ENCODE measurements at regions not wholly inside any gene's neighbourhood (a gene's known extent, or its start where the extent isn't known, plus 50 kb on each side); places are given as distances from the start of the nearest gene placed in this dataset.

- DNase-seq = no peak
Measured at GRCh38 chr12:124167141-124167540, 127.8 kb upstream of the RFLNA start.

GRCh38 chr12:124168016-124168786, 126.7 kb upstream of the RFLNA start:
- DNase-seq = no peak

DNA sequence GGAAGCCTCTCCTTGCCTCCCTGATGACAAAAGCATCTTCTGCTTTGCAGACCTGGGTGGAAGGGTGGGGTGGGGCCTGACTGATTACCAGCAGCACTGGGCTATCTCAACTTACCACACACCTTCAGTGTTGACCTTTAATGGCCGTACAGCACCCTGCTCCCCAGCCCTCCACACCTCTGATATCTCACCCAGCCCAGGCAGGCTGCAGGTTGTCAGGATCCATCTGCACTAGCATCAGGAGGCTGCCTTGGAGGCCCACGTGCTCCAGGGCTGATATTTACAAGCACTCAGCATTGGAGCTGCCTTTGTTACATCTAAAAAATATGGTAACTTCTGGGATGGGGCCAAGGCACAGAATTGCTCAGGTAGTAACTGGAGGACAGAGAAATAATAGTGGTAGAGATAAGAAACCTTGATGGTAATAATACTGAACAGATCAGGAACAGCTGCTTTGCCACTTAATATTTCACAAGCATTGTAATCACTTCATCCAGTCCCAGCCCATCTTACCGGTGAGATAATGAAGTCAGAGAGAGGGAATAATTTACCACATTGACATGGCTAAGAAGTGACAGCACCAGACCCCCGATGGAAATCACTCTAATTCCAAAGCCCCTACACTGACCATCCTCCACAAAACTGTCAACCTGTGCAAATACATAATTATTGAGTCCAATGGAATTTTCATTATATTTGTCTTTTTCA, 125.2 kb upstream of the RFLNA start:
- no peak for DNase-seq

- DNase-seq = peak; percentile 68
Measured at GRCh38 chr12:124170760-124171159, 124.1 kb upstream of the RFLNA start.

DNA sequence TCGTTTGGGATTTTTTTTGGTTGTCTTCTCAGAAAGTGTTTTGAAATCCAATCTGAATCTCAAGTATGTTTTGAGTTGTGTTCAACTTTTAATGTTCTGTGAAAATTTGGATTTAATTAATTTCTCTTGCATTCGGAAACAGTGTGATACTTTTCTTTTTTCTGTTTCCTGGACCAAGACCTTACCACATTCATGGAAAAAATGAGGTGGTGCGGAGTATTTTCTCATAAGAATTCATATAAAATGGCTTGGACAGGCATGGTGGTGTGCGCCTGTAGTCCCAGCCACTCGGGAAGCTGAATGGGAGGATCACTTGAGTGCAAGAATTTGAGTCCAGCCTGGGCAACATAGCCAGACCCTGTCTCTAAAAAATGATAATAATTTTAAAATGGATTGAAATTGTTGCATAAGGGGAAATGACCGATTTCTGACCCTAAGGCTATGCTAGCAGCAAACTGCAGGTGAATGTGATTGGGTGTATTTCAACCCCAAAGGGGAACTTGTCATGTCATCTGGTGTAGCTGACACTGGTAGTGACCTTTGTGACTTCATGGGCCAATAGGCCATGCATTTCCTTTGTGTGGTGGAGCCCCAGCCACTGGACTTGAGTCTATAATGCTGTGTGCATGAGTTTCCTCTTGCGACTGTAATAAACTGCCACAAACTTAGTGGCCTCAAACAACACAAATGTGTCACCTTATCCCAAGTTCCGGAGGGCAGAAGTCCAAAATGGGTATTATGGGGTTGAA, 123.5 kb upstream of the RFLNA start:
- peak; percentile 37 for DNase-seq

DNA sequence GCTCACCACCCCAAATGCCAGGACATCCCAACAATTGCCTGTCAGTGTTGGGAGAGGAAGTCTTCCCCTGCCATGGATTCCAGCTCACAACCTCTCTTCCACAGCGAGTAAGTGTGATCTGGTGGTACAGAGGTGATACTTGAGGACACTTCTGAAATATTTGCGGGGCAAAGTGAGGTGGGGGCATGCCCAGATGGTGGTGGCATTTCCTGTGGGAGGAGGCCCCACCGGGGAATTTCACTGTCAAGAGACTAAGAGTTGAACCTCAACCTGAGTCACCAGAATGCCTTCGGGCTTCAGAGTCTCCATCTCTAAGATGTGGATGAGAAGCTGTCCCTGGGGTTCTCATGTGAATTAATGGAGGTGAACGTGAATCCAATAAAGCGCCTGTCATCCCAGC, 122.3 kb upstream of the RFLNA start:
- DNase-seq = peak; percentile 75

- no peak for DNase-seq
Measured at GRCh38 chr12:124173692-124174091, 121.2 kb upstream of the RFLNA start.

DNA sequence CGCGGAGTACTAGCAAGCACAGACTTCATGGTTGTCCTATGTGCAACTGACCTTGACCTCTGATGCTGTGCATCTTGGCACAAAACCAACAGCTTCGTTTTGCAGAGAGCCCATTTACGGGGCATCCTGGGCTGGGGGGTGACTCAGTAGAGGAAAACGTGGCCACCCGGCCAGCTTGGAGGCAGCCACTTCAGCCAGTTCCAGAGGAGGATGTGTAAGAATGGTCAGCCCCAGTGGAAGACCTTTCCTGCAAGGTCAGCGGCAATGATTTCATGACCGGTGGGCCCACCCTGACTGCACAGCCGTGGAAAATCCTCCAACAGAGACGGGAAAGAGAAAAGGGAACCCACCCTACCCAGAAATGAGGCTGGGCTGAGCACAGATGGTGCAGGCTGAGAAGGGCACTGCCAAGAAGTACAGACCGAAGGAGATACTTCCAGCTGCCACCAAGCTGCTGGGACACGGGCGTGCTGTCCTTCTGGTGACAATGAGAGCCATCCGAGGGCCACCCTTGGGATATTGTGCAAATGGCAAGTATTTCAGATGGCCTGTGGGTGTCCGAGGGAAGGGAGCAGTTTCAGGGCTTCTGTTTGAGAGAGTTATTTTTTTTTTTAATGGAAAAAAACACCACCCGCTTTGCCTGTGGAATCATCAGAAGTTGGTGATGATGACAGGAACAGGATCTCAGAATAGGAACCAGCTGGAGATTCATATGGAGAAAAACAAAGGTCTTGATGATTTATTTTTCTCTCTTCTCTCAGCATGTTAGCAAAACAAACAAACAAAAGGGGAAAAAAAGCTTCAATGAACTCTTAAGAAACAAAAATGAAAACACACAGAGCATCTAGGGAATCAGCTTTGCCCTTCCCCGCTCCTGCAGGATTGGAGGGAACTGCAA, 120.2 kb upstream of the RFLNA start:
- DNase-seq = peak; percentile 57

DNA sequence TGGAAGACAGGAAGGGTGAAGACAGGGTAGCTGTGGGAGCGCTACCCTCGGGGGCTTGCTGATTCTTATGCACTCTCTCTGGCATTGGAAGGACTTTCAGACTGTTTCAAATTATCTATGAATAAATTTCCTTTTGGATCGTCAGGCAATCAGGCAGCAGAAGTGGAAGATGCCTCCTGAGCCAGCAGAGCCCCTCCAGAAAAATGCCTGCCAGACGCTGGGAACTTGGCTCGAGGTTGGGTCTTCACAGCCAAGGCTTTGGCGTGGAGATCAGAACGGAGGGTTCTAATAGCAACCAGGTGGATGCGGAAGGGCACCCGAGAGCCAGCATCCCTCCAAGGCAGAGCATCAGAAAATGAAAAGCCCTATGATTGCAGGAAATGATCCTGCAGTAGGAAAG, 119.2 kb upstream of the RFLNA start:
- no peak for DNase-seq

DNA sequence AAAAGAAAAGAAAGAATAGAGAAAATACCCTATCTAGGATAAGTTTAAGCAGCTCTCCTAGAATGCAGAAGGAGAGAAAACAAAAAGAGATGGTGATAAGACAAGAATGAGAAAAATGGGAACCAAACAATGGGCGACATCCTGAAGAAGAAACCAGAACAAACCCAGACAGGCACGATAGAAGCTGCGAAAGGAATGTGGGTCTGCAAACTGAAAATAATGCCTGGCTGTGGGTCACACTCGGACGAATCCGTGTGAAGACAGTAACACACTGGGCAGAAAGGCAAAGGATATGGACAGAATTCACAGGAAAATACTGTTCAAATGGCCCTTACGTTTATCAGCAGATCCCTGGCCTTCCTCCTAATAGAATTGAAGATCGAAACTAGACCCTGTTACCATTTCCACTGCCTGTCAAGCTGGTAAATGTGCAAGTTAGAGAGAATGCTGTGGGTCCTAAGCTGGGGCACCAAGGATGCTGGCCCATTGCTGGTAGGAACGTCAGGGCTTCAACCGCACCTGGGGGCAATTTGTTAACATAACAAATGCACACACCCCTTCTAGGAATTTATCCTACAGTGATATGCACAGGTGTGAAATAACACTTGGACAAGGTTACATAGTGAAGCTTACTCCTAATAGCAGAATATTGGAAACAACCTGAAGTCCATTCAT, 117.5 kb upstream of the RFLNA start:
- no peak for DNase-seq

DNA sequence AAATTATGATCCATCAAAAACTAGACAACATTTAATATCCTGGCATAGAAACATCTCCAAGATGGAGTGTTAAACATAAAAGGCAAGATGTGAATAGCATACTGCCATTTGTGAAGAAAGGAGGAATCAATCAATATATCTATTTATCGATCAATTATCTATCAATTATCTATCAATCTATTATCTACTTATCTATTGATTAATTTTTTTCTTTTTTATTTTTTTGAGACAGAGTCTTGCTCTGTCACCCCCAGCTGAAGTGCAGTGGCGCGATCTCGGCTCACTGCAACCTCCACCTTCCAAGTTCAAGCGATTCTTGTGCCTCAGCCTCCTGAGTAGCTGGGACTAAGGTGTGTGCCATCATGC, 117.0 kb upstream of the RFLNA start:
- no peak for DNase-seq

DNA sequence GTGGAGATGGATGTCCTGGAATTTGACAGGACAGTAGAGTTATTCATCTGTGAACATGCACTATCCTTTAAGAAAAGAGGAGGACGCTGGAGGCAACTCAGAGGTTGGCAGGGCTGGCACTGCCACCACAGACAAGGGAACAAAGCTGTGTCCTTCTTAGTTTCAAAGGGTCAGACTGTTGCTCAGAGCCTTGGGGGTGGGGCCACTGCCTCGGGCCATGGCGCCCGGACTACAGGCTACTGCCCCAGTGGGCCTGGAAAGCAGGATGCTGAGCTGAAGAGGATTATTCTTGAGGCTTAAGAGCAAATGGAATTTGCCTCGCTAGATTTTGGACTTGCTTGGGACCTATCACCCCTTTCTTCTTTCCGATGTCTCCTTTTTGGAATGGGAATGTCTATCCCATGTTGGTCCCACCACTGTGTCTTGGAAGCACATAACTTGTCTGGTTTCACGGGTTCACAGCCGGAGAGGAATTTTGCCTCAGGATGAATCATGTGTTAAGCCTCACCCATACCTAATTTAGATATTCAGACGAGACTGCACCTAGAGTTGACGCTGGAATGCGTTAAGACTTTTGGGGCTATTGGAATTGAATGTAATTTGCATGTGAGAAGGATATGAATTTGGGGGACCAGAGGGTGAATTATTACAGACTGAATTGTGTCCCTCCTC, 114.8 kb upstream of the RFLNA start:
- DNase-seq = no peak

- no peak for DNase-seq
Measured at GRCh38 chr12:124183172-124183571, 111.7 kb upstream of the RFLNA start.

- no peak for DNase-seq
Measured at GRCh38 chr12:124184456-124184855, 110.4 kb upstream of the RFLNA start.

DNA sequence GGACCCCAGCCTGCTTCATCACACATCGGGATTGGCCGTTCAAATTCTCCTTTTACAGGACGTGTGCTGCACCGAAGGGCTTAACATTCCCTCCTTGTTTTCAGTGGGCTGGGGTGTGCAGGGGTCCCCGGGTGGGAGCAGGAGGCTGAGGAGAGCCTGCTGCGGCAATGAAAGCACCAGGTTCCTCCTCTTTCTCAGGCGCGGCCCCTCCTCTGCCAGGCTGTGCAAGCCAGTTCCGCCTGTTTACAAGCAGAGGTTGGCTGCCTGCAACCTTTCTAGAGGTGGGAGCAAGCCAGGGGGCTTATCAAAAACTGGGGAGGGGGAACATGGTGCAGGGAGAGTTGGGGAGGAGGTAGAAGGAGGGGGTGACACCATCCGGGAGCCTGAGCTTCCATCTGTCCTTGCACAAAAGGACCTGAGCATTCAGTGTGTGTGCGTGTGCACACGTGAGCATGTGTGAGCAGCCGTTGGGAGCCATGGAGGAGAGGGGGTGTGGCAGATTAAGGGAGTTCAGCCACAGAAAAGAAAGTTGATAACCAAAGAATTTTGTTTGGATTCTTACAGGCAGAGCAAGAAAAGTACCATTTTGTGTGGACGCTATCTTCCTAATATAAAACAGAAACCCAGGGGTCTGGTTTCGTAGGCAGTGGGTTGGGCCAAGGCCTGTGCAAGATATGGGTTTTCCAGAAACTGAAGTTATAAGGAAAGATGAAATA, 108.8 kb upstream of the RFLNA start:
- DNase-seq = no peak

GRCh38 chr12:124188084-124188483, 106.8 kb upstream of the RFLNA start:
- no peak for DNase-seq

- DNase-seq = peak; percentile 57
Measured at GRCh38 chr12:124188561-124189405, 106.1 kb upstream of the RFLNA start.

DNA sequence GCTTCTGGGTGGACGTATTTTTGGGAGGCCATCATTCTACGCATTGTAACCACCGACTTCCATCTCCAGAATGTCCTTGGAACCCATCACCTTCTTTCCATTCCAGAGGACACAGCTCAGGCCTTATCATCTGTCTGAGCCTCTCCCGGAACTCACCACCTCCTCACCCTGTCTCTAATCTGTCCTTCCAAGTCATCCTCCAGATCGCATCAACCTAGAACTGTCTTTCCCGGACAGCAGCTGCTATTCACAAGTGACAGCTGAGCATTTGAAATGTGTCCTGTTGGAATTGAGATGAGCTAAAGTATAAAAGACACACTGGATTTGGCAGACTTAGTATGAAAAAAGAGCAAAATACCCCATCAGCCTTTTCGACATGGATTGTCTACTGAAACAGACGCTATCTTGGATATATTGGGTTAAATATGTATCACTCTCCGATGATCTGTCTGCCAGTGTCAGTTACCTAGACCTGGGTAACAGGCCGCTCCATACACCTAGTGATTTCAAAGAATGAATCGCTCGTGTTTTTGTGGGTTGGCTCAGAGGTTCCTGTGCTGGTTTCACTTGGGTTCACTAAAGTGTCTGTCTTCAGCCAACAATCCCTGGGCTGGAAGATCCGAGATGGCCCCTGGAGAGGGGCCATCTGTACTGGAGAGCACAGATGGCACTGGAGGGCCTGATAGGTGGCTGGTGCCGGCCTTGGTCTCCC, 104.4 kb upstream of the RFLNA start:
- no peak for DNase-seq

DNA sequence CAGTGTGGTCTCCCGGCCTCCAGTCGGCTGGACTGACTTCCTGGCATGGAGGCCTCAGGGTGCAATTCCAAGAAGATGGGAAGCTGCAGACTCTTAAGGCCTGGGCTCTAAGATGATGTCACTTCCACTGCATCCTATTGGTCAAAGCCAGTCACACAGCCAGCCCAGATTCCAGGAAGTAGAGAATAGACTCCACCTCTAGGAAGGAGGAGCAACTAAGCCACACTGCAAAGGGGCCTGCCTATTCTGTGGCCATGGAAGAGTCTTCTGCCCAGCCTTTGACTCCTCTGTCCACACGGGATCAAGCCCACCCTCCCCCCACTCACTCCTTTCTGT, 103.9 kb upstream of the RFLNA start:
- DNase-seq = peak; percentile 44

All from fibroblast of skin of right quadriceps (primary cell).